ENCODE measurements at regions not wholly inside any gene's neighbourhood (a gene's known extent, or its start where the extent isn't known, plus 50 kb on each side); places are given as distances from the start of the nearest gene placed in this dataset.
"Not testable (repeated sequence)": the region's sequence is repeated elsewhere in the genome, so short reads cannot be mapped to it uniquely, and the experiment has no call there.

DNA sequence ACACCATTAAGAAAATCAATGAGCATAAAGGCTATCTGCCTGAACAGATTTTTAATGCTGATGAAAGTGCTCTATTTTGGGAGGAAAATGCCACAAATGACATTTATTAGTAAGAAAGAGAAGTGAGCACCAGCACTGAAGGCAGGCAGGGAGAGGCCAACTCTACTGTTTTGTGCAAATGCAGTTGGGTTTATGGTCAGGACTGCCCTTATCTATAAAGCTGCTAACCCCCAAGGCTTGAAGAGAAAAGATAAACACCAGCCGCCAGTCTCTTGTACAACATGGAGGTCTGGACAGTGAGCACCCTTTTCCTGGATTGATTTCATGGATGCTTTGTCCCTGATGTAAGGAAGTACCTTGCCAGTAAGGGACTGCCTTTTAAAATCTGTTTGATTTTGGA is 246.8 kb upstream of the SFSWAP start:
- DNase-seq: no peak

DNA sequence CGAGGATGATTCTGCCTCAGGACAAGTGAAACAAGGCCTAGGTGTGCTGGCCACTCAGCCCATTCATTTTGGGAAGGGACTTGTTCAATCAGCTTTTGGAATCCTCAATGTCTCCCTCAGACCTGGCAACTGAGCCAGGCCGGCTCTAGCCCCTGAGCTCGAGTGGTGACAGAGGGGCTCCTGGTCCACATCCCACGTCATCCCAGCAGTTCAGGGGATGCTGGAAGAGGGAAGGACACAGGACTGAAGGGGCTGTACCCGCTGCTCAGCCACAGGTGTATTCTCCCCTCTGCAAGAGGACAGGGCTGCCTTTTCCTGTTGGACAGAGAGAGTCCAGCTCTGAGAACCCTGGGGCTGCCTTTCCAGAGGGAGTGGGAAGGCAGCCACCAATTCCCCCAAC is 244.6 kb upstream of the SFSWAP start:
- no peak for DNase-seq

DNA sequence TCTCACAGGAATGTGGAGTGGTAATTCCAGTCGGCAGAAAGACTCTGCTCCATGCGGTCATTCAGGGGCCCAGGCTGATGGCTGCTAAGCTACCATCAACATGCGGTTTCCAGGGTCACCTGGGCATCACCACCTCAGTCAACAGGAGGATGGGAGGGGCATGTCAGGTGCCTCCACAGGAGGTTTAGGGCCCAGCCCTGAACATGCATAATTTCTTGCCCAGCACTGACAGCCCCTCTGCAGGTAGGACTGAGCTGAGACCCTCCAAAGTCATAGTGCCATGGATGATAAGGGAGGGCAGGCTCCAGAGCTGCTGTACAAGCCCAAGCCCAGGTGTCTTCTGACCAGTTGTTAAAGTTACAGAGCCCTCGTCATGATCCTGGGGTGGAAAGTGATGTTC is 244.0 kb upstream of the SFSWAP start:
- DNase-seq: no peak

DNA sequence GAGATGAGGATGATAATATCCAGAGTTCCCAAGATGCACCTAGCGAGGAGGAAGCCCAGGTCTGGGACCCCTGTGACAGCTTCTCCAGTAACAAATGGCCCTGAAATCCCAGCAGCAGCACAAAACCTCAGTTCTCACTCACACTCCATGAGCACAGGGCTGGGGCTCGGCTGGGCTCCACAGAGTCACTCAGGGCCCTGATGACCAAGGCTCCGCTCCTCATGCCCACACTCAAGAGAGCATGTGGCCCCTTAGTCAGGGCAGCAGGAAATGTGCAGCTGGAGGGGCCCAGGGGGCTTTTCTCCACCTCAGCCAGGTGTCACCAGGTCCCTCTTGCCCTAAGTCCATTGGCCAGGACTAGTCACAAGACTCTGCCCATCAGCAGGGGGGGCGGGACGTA is 242.7 kb upstream of the SFSWAP start:
- no peak for DNase-seq

DNA sequence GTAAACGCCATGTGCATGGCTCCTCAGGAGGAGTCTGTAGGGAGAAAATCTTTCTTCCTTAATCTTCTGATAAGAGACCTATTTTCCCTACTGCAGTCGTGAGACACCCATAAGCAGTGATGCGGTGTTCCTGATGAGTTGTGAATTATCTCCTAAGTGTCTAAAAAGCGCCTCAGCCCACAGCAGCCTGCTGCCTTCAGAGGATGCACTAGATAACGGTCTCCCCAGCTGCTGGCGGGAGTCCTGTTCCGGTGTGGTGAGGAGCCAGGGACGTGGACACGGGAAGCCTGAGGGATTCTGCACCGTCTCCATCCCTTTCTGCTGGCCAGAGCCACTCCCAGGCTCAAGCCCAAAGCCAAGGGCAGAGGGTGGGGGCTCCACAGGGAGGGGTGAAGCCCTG is 240.9 kb upstream of the SFSWAP start:
- DNase-seq: not testable (repeated sequence)

DNA sequence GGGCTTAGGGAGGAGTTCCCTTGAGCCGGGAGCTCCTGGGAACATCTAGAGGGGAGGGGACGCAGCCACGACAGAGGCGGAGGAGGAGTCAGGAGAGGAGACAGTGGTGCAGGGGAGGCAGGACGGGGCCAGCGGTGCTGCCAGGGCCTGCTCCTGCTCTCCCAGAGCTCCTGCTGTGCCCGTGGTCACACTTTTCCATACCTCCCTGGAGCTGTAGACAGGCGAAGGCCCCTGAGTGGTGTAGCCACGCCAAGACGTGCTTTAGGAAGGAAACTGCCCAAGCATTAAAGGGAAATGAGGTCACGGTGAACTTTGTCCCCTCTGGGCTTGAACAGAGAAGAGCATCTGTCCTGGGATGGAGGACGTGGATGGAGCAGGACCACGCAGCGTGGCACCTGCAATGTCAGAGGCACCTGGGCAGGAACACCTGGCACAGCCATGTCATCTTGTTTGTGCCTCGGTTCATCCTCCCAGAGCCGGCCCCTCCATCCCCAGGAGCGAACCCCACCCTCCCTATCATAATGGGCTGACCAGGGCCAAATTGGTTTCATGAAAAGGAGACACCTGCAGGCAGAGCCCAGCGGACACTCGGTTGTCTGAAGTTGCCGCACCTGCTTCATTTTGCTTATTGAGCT is 239.5 kb upstream of the SFSWAP start:
- no peak for DNase-seq

DNA sequence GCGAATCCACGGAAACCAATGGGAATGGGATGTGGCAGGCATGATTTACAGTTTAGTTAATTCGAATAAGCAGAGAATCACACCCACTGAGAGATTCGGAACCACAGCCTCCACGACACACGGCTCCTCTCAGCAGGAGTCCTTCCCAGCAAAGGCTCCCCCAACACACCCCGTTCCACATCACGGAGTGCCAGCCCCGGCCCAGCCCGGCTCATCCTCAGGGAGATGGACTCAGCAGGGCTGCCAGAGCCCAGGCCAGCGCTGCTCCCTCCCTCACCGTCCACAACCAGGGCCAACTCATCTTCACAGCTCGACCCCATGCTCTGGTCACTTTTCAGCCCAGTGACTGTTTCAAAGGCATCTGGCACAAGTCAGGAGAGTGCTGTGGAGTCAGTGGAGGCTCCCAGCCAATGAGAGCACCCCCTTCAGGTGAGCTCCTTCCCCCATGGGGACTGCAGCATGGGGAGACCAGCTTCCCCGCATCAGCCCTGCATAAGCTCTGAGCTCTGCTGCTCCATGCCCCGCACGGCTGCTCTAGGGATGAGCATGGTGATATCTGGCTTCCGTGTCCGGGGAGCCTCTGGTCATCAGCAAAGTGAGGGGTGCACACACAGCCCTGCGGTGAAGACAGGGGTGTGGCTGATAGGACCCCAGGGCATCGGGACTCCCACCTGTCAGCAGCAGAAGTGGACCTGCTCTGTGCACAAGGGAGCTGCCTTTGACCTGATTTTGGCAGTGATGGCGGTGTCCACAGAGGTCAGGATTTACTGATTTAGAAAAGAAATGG is 238.8 kb upstream of the SFSWAP start:
- no peak for DNase-seq

DNA sequence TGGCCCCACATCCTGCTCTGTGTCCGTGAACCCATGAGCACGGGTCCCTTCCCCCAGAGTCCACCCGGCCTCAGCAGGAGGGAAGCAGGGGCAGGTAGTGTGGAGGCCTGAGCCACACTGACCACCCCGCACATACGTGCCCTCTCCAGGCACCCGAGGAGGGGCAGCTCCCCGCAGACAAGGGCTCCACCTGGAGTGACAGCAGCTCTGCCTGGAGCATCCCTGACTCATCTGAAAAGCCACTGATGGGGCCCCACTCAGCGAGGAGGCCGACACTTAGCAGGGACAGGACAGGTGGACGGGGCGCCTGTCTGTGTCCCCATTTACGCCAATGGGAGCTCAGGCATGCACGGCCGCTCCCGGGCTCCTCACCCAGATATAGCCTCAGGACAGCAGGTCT is 237.6 kb upstream of the SFSWAP start:
- DNase-seq: no peak

DNA sequence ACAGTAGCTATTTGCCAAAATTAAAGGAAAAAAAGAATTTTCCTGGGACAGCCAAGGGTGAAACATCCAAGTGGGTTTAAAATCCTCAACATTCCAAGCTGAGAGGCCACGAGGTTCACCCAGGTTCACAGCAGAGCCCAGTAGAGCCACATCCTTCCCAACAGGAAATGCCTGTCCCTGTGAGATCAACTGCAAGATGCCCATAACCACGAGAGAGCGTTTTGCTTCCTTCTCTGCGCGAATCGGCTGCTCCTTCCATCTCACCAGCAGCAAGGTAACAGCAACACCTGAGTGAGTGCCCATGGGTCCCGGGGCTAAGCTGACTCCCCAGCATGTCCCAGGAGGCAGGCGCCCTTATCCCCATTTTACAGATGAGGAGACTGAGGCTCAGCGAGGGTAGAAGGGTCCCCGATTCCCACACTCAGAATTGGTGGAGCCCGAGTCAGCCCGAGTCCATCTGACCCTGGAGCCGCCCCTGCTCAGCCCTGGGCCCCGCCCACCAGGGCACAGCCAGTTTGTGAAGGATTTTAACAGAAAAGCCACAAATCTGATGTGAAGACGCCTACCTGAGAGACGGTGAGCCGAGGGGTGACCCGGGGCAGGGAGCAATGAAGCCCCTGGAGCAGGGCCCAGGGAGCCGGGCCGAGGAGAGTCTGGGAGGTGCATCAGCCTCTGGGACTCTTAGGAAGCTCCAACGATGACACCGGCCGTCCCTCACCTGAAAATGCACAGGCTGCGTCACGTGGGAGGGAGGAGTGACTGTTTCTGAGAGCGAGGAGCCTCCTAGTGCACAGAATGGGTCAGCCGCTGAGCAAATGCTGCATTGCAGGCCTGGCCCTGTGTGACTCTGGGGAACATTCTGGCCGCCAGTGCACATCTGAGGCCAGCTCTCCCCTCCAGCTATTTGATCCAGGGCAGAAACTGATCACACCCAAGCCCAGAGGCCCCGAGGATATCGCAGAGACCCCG is 236.9 kb upstream of the SFSWAP start:
- no peak for DNase-seq

DNA sequence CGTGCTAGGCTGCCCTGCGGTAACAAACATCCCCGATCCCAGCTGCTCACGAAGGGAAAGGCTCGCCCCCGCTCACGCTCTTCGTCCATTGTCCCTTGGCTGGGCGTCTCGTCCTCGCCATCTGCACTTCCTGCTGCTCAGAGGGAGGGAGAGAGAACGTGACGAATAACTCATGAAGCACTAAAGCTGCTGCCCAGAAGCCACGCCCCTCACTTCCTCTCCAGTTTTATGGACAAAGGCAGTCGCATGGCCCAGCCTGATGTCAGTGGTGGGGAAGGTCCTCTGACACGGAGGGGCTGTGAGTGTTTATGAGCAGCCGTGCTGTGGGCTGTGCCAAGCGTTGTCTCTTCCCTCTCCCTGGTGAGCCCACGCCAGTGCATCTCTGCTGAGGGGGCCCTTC is 235.9 kb upstream of the SFSWAP start:
- DNase-seq: not testable (repeated sequence)

DNA sequence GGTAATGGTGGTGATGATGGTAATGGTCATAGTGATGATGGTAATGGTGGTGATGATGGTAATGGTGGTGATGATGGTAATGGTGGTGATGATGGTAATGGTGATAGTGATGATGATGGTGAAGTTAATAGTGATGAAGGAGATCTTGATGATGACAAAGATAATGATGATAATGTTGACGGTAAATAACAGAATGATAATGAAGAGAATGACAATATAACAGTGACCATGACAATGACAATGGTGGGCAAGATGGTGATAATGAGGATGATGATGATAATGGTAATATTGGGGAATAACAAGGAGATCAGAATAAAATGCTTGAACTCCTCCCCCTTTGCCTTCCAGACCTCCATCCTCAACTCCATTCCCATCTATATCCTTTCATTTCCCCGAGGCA is 233.3 kb upstream of the SFSWAP start:
- DNase-seq: no peak

DNA sequence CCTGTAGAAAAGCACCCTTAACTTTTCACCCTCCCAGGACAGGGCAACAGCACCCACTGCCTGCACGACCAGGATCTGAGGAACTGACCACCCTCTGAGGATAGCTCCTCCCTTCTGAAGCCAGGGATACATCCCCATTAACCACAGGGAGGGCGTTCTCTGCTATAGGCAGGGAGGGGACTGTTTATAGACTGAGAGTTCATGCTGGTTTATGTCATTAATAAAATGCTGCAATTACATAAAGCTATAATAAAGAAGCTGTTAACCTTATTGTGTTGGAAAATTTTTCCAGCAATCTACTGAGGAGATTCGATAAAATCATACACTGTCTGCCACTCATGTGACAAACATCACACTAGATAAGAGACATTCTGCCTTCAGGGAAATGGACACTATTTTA is 232.4 kb upstream of the SFSWAP start:
- no peak for DNase-seq

DNA sequence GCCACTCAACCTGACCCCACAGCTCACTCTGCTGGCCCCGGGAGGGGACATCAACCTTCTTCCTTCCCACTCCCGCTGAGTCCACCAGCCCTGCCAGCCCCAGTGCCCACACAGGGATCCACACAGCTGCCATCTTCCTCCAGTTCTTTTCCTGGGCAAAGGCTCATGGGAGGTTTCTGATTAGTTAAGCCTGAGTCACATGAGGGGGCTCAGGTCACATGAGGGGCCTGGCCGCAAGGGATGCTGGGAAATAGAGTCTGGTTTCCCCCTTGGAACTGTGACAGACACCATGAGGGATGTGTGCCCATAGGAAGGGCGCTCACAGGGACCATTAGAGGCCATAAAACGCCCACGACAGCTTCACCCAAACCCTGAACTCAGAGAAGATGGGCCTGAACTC is 228.7 kb upstream of the SFSWAP start:
- no peak for DNase-seq

DNA sequence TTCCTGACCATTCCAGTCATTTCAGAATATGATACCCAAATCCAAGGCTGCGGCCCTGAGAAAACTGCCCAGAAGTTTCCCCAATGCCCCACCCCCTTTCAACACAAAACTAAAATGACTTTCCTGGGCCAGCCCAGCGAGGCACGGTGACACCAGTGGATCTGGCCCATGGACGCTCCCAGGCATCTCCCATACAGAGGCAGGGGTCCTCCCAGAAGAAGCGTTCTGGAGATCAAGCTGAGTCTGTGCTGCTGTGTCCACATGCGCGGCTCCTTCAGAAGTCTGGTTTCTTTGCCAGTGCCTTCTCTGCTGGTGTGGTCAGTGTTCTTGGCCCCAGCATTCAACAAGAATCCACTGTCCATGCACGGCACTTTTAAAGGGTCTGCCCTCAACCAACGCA is 228.2 kb upstream of the SFSWAP start:
- no peak for DNase-seq

DNA sequence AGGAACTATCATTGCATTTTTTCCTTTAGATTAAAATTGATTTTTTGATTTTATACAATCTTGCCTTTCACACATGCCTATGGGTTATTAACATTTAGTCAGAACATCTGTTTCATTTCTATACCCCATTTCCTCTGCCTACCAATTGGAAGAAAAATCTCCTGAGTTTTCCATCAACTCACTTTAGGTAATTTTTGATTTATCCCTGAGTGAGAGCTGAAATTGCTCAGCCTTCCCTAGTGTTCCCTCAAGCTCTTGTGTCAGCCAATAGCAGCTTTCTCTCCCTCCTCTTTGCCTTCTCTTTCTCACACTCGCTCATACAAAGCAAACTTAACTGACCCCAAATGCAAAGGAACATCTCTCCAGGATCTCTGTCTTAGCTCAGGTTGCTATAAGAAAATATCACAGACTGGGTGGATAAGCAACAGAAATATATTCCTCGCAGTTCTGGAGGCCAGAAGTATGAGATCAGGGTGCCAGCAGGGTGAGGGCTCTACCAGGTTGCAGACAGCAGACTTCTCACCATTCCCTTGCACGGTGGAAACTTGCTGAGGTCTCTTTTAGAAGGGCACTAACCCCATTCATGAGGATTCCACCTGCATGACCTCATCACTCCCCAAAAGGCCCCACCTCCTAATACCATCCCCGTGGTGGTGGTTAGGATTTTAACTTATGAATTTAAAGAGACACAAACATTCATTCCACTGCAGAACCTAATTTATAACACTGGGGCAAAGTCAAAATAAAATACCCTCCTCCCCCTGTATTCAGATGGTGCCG is 224.2 kb upstream of the SFSWAP start:
- DNase-seq: no peak

DNA sequence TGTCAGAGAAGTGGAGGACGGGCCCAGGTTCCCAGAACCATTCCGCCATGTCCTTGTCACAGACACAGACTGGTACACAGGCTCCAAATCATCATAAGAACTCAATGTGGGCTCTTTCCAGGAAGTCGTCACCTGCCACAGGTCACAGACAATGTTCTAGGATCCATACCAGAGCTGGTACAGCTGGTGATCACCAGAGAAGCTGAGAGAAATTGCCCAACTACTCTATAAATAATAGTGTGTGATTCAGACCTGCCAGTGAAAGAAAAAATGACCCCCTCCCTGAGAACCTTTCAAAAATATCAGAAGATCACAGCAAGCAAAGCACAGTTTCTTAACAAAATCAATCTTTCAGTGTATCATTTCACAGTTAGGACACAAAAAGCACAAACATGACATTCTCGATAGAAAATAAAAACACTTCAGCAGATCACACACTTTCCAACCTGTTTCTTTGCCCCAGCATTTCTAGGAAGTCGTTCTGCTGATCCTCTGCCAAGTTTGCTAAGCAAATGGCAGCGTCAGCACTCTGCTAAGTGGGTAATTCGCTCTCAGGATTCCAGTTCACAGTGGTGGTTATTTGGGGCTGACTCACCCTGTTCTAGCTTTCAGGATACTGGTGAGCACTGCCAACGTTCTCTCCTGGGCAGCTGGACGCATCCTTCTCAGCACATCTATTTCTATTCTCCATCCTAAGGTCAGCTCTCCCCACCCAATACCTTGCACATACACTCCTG is 223.3 kb upstream of the SFSWAP start:
- no peak for DNase-seq

DNA sequence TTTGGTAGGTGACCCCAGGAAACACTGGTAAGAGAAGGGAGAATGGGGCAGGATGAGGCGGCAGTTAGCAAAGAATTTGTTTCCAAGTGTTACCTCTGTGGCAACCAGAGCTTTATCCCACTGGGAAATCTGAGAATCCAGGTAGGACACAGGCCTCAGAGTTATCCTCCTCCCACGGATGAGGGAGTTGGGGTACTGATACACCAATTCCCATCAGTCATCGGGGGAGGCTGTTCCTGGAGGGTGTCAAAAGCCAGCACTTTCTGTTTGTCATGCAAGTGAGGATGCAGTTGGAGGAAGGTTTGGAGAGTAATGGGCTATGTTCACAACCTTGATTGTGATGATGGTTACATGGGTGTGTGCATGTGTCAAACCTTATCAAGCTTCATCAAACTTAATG is 221.2 kb upstream of the SFSWAP start:
- DNase-seq: no peak

DNA sequence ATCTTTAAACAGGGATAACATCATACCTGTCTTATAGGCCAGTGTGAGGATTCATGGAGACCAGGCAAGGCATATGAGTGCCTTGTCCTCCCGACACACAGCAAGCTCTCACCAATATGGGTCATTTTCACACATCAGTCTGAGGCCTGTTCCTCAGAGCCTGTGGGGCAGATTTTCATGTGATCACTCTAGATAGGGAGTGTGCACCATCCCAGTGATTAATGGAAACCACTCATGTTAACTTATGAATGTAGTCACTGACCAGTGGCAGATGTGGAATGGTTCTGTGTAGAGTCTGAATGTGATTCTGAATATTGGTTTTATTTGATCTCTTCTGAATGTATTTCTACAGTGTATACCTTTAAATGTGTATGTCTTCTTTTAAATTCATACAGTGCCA is 219.7 kb upstream of the SFSWAP start:
- no peak for DNase-seq

DNA sequence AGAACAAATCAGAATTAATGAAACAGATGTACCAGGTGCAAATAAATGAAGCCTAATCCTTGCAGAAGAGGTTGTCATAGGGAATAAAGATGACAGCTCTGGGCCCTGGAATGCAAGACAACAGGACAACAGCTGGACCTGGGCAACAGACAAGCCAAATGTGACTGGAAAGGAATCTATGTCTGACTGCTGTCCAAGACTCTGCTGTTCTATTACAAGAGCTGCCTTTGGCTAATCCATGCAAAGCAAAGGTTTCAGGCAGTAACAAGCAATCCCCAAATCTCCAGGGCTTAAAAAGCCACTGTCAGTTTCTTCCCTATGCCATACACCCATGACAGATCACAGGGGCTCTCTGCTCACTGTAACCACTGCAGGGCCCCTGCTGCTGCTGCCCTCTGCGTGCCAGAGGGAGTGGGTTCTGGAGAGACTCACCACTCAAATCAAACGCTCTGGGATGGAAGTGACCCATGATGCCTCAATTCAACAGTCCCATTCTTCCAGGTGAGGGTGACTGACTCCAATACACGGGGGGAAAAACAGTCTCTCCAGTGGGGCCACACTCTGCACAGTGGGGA is 218.9 kb upstream of the SFSWAP start:
- DNase-seq: no peak

DNA sequence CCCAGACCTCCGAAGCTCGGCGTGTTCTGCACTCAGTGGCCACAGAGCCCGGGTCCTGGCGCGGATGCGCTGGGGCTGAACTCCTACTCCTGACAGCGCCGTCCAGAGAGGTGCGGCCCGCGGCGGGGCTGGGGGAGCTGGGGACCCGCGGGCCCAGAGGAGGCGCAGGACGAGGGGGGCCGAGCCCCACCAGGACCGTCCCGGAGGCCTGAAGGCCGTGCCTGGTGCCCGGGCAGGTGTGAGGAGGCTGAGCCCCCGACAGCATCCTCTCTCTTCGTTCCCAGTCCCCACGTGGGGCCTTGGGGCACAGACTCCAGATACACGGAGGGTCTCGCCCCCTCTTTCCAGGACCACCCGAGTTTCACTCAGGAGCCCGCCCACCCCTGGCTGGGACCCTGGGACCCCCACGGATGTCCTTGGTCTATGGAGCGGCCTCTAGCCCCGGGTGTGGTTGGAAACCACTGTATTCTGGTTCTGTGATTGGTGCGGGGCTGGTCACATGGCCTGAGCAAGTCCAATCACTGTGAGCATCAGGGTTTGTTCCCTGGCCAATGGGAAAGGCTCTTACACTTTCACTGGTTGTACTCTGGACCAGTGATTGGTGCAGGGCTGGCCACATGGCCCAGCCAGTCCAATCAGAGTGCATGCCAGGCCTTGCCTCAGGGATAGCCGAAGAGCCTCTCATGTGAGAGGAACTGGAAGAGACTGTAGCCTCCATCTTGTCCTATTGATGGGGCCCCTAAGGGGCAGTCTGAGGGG is 217.6 kb upstream of the SFSWAP start:
- no peak for DNase-seq

DNA sequence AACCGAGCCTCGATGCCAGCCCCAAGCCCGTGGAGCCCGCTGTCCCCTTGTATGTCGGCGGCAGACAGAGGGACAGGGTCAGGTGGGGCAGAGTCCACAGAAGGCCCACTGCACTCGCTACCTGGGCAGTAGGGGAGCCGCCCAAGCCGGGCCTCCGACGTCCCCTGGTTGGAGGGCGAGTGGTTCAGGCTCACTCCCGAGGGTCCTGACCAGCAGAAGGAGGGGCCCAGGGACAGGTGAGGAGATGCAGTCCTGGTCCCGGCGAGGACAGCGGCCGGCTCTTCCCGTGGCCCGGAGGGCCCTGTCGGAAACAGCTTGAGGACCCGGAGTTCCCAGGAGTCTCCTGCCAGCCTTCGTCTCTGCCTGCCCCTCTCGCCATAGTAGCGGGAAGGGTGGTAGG is 216.7 kb upstream of the SFSWAP start:
- no peak for DNase-seq
